ENCODE measurements at regions not wholly inside any gene's neighbourhood (a gene's known extent, or its start where the extent isn't known, plus 50 kb on each side); places are given as distances from the start of the nearest gene placed in this dataset.
A peak's percentile ranks its signal among the peaks of the same experiment; 100 is the strongest.

GRCh38 chr18:45167631-45168280, 447.5 kb upstream of the SLC14A2 start:
- intact Hi-C loops (cut with DNase I), result no loop called here
- no peak for DNase-seq

GRCh38 chr18:45168866-45169600, 446.2 kb upstream of the SLC14A2 start:
- intact Hi-C loops (cut with DNase I), result no loop called here
- DNase-seq, result no peak

- intact Hi-C loops (cut with DNase I), result no loop called here
- DNase-seq, result no peak
These were observed 445.7 kb upstream of the SLC14A2 start for GRCh38 chr18:45169610-45170009.

- intact Hi-C loops (cut with DNase I), result no loop called here
- DNase-seq, result no peak
These were observed 443.5 kb upstream of the SLC14A2 start for GRCh38 chr18:45171679-45172191.

- intact Hi-C loops (cut with DNase I), result no loop called here
- no peak for DNase-seq
These were observed 441.9 kb upstream of the SLC14A2 start for GRCh38 chr18:45173327-45173726.

- intact Hi-C loops (cut with DNase I), result no loop called here
- no peak for DNase-seq
These were observed 441.3 kb upstream of the SLC14A2 start for GRCh38 chr18:45173799-45174519.

- intact Hi-C loops (cut with DNase I), result no loop called here
- no peak for DNase-seq
These were observed 440.6 kb upstream of the SLC14A2 start for GRCh38 chr18:45174629-45175136.

- intact Hi-C loops (cut with DNase I), result no loop called here
- no peak for DNase-seq
These were observed 439.8 kb upstream of the SLC14A2 start for GRCh38 chr18:45175511-45175910.

- no peak for DNase-seq
- intact Hi-C loops (cut with DNase I), result no loop called here
These were observed 428.4 kb upstream of the SLC14A2 start for GRCh38 chr18:45186832-45187231.

- intact Hi-C loops (cut with DNase I), result no loop called here
- no peak for DNase-seq
These were observed 423.5 kb upstream of the SLC14A2 start for GRCh38 chr18:45191795-45192194.

- DNase-seq, result peak in 26 of 42 donors; percentile 3 to 77 (median 40)
- intact Hi-C loops (cut with DNase I), result no loop called here
These were observed 417.7 kb upstream of the SLC14A2 start for GRCh38 chr18:45197526-45197970.

GRCh38 chr18:45198526-45198925, 416.8 kb upstream of the SLC14A2 start:
- intact Hi-C loops (cut with DNase I), result no loop called here

GRCh38 chr18:45201029-45201428, 414.2 kb upstream of the SLC14A2 start:
- intact Hi-C loops (cut with DNase I), result no loop called here
- DNase-seq, result no peak

More at GRCh38 chr18:45198526-45198925, 416.8 kb upstream of the SLC14A2 start:
- no peak for DNase-seq

- intact Hi-C loops (cut with DNase I), result no loop called here
- no peak for DNase-seq
These were observed 413.8 kb upstream of the SLC14A2 start for GRCh38 chr18:45201489-45201888.

- intact Hi-C loops (cut with DNase I), result no loop called here
- DNase-seq, result no peak
These were observed 413.2 kb upstream of the SLC14A2 start for GRCh38 chr18:45202061-45202460.

GRCh38 chr18:45203677-45204076, 411.6 kb upstream of the SLC14A2 start:
- intact Hi-C loops (cut with DNase I), result no loop called here

GRCh38 chr18:45207328-45207727, 407.9 kb upstream of the SLC14A2 start:
- no peak for DNase-seq
- intact Hi-C loops (cut with DNase I), result no loop called here

More at GRCh38 chr18:45203677-45204076, 411.6 kb upstream of the SLC14A2 start:
- peak in 3 of 42 donors; percentile 8 to 31 (median 28) for DNase-seq

- DNase-seq, result no peak
- intact Hi-C loops (cut with DNase I), result no loop called here
These were observed 407.1 kb upstream of the SLC14A2 start for GRCh38 chr18:45208164-45208563.

GRCh38 chr18:45212181-45213039, 402.9 kb upstream of the SLC14A2 start:
- intact Hi-C loops (cut with DNase I), result no loop called here
- DNase-seq, result peak; percentile 40 to 91 (median 78)

Data from head of caudate nucleus (tissue), 42 donors.